ENCODE measurements at regions not wholly inside any gene's neighbourhood (a gene's known extent, or its start where the extent isn't known, plus 50 kb on each side); places are given as distances from the start of the nearest gene placed in this dataset.

- TF ChIP-seq CTCF (IDR thresholded peaks at IDR 0.05; ENCODE audit: low read depth, low read length) (no peak), EZH2phosphoT487 (IDR thresholded peaks at IDR 0.05; ENCODE audit: low read depth) (no peak)
These were observed 121.7 kb downstream of the ACTBL2 start for GRCh38 chr5:57360871-57361270.
